PFSK-1 (cell line): ENCODE measurements at regions not wholly inside any gene's neighbourhood (a gene's known extent, or its start where the extent isn't known, plus 50 kb on each side); places are given as distances from the start of the nearest gene placed in this dataset.
A peak's percentile ranks its signal among the peaks of the same experiment; 100 is the strongest.

ENCODE experiments used
- FOXP2 ChIP-seq: optimal IDR thresholded peaks from 2 replicates; pipeline ENCODE3; 2011; ENCODE audit warnings: borderline replicate concordance, control low read depth, inconsistent platforms; ENCODE audit not compliant: insufficient read depth; ENCODE audit errors: extremely low read length, extremely low read depth
- POLR2AphosphoS5 ChIP-seq: IDR thresholded peaks from 2 replicates; pipeline ENCODE4 v1.6.1; 2012; ENCODE audit warnings: low read depth, mild to moderate bottlenecking, control low read depth, low read length, moderate library complexity
- REST ChIP-seq, 2 experiments: IDR thresholded peaks; 2 replicates each; pipeline versions ENCODE4 v1.6.1 to v1.8.0; 2011 to 2012; ENCODE audit warnings: low read depth in 2 of 2, low read length in 2 of 2, control low read depth in 1 of 2, inconsistent platforms in 1 of 2, mild to moderate bottlenecking in 1 of 2, moderate library complexity in 1 of 2; ENCODE audit not compliant: insufficient read depth in 1 of 2
- SIN3A ChIP-seq: IDR thresholded peaks from 2 replicates; pipeline ENCODE4 v1.6.1; 2012; ENCODE audit warnings: mild to moderate bottlenecking, low read length, moderate library complexity, borderline replicate concordance; ENCODE audit not compliant: insufficient read depth
- TAF1 ChIP-seq: IDR thresholded peaks from 2 replicates; pipeline ENCODE4 v1.6.1; 2012; ENCODE audit warnings: low read length, control low read depth, borderline replicate concordance; ENCODE audit not compliant: insufficient read depth

GRCh38 chr4:4765811-4766210 is 93.7 kb upstream of the MSX1 start:
- TF ChIP-seq FOXP2 (no peak), POLR2AphosphoS5 (no peak), SIN3A (no peak)

GRCh38 chr4:4764558-4764905 is 94.9 kb upstream of the MSX1 start:
- TF ChIP-seq TAF1 (no peak), REST (IDR thresholded peaks at IDR 0.05; ENCODE audit: insufficient read depth in 1 of 2, low read depth in 2 of 2, low read length in 2 of 2) (no peak)

GRCh38 chr4:4763822-4764557 is 95.5 kb upstream of the MSX1 start:
- TF ChIP-seq FOXP2: no peak
- no peak for TF ChIP-seq REST (IDR thresholded peaks at IDR 0.05; ENCODE audit: insufficient read depth in 1 of 2, low read depth in 2 of 2, low read length in 2 of 2)
- TF ChIP-seq SIN3A: no peak
- peak; percentile 6; the same call in 1 of the 2 replicates for TF ChIP-seq TAF1

- TF ChIP-seq FOXP2: no peak
- TF ChIP-seq TAF1: peak; percentile 33; the same call in 1 of the 2 replicates
- peak in 1 of 2 experiments; percentile 60; a peak in 1 of 4 replicates for TF ChIP-seq REST (IDR thresholded peaks at IDR 0.05; ENCODE audit: insufficient read depth in 1 of 2, low read depth in 2 of 2, low read length in 2 of 2)
- TF ChIP-seq POLR2AphosphoS5: 0 out of 2 replicates have a peak, but pooled peaks have one; percentile 39
- TF ChIP-seq SIN3A: peak; percentile 63; the same call in 1 of the 2 replicates
These were observed 96.3 kb upstream of the MSX1 start for GRCh38 chr4:4762909-4763821.

- TF ChIP-seq SIN3A (no peak), FOXP2 (no peak), REST (IDR thresholded peaks at IDR 0.05; ENCODE audit: insufficient read depth in 1 of 2, low read depth in 2 of 2, low read length in 2 of 2) (no peak), TAF1 (no peak), POLR2AphosphoS5 (no peak)
These were observed 97.2 kb upstream of the MSX1 start for GRCh38 chr4:4762300-4762699.
